Aorta (tissue), 5 donors: ENCODE measurements at regions not wholly inside any gene's neighbourhood (a gene's known extent, or its start where the extent isn't known, plus 50 kb on each side); places are given as distances from the start of the nearest gene placed in this dataset.

Source experiments
- ATAC-seq: fragments of 200-7000 bp; cut with Tn5 transposase; one replicate; pipeline ENCODE4 v1.9.1; 2022; ENCODE audit warnings: moderate library complexity; ENCODE audit not compliant: low FRiP score
- DNase-seq, 2 donors: peaks; one replicate each; pipeline ENCODE4 v3.0.0-alpha.2; 2020
- H3K27ac ChIP-seq, 2 donors: one replicate each; pipeline ENCODE4 v1.5.1; 2013; ENCODE audit warnings: low read length in 2 of 2, mild to moderate bottlenecking in 2 of 2, moderate library complexity in 2 of 2, control low read depth in 1 of 2, inconsistent platforms in 1 of 2, low read depth in 1 of 2
- H3K27me3 ChIP-seq, 2 donors: one replicate each; pipeline ENCODE4 v1.6.1; 2013; ENCODE audit warnings: control low read depth in 1 of 2, low read length in 1 of 2, mild to moderate bottlenecking in 1 of 2, moderate library complexity in 1 of 2; ENCODE audit not compliant: insufficient read depth in 2 of 2, control insufficient read depth in 1 of 2
- H3K36me3 ChIP-seq, 2 donors: one replicate each; pipeline ENCODE4 v1.6.1; 2013; ENCODE audit warnings: control low read depth in 1 of 2, low read length in 1 of 2, mild to moderate bottlenecking in 1 of 2; ENCODE audit not compliant: insufficient read depth in 2 of 2, control insufficient read depth in 1 of 2
- H3K4me1 ChIP-seq, 2 donors: one replicate each; pipeline ENCODE4 v1.6.1; 2013; ENCODE audit warnings: low read length in 2 of 2, control low read depth in 1 of 2, mild to moderate bottlenecking in 1 of 2, moderate library complexity in 1 of 2; ENCODE audit not compliant: insufficient read depth in 2 of 2, control insufficient read depth in 1 of 2
- H3K4me3 ChIP-seq, 2 donors: one replicate each; pipeline ENCODE4 v1.5.1; 2013; ENCODE audit warnings: low read length in 2 of 2, control low read depth in 1 of 2, mild to moderate bottlenecking in 1 of 2
- H3K9me3 ChIP-seq: one replicate; pipeline ENCODE4 v1.6.1; 2013; ENCODE audit warnings: mild to moderate bottlenecking, low read length; ENCODE audit not compliant: control insufficient read depth
- WGBS, 2 donors: extraction: QIAGEN DNeasy Blood & Tissue Kit; methylation state at CpG; one replicate each; pipeline ENCODE4 v1.1.7; 2013; 5-methylcytosine and 5-hydroxymethylcytosine counted together
- intact Hi-C, 2 donors: fragments of 100-400 bp; cut with DNase I; formaldehyde crosslinking; loops; one replicate each; pipeline versions ENCODE4 v1.14.2 to v1.15.0; 2022
- donor health status: healthy with polysubstance abuse.
- donor health status: Bipolar disorder and iron deficiency.
- donor health status: DM: no; HTN: no; CAD: no.
- donor health status: DM: no; HTN: no; CAD: no.
- donor health status: DM: yes; HTN: yes; CAD: no.

DNA sequence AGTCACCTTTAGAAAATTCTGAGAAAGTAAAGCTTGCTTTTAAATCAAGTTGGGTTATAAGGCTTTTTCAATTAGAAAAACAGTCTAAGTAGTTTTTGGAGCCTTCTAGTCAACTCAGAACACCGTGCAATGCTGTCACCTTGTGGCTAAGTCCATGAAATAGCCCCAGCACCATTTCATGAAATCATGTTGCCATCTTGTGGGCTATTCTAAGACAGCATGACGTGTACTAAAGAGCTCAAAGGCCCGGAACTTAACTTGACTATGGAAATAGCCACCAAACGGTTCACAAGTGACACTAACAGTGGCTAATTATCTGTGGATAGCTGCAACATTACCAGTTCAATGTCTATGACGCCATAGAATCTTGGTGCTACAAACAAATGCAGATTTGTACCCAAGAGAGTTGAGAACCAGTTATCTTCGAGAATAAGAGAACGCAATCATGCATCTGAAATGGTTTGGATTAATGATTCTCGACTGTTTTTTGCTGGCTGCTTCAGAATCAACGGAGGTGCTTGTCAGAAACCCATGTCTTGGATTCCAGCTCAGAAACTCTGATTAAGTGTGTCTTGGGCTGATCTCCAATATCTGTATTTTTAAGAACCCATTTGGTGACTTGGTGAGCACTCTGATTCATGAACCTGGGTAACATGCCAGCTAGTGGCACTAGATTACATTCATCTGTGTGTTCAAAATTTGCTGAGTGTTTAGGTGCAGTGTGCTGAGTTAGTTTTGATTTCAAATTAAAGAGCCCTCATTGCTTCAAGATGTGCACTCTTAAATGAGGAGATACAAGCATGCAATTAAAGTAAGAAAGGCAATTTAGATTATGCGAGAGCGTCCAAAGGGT lies 111.2 kb upstream of the MCTP2 start:
- DNase-seq = peak in 1 of 2 donors; percentile 65
- peak; percentile 94 for ATAC-seq
- Histone ChIP-seq H3K4me3 (no peak overlapping the region), H3K27me3 (no peaks in the 10 kb centered on the region), H3K4me1 (peaks cover 0 to 3% of the 10 kb centered on the region in 2 donors), H3K9me3 (no peaks in the 10 kb centered on the region), H3K27ac (no peak overlapping the region), H3K36me3 (no peaks in the 10 kb centered on the region)
- 27 to 32% methylated on average over 11 of the region's 11 CpGs for WGBS, 2 donors
- intact Hi-C loops = loop anchor here (10.0 kb wide), 2 partner anchors 125 to 1085 kb away; no protein-coding TSS in a partner anchor

GRCh38 chr15:94119298-94119811 lies 112.0 kb upstream of the MCTP2 start:
- intact Hi-C loops = loop anchor here in 1 of 2 donors (10.0 kb wide), 1 partner anchor 1085 kb away; no protein-coding TSS in a partner anchor
- peak in 1 of 2 donors; percentile 52 for DNase-seq

DNA sequence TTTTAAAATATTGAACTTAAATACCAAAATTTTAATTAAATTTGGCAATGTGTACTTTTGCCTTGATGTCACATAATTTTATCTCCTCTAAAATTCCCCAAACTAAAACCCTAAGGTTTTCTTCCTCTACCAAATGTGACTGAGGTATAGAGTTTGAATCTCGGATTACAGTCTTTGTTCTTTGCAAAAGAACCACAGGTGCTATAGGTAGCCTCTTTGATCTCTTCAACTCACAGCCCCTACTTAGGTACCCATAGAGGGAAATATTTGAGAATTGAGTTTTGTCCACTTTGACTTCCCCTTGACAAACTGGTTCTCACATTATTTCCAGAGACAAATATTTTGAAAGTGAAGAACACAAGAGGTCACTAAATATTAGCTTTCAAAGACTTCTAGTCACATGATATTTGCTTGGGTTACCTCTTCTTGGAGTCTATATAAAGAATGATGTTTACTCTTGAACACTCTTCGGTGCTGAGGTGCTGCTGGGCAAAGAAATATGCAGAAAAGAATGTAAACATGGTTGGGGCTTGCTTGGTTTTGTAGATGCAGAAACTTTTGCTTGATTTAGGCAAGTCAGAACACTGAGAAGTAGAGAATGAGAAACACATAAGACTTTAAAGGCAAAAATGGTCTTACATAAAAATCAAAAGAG lies 120.8 kb upstream of the MCTP2 start:
- Histone ChIP-seq H3K9me3 (no peaks in the 10 kb centered on the region), H3K27ac (no peak overlapping the region), H3K36me3 (no peaks in the 10 kb centered on the region), H3K27me3 (no peaks in the 10 kb centered on the region), H3K4me3 (no peak overlapping the region), H3K4me1 (no peaks in the 10 kb centered on the region)
- 48 to 50% methylated on average over 2 of the region's 2 CpGs for WGBS, 2 donors
- DNase-seq (no peak), ATAC-seq (no peak)
- intact Hi-C loops = loop anchor here in 1 of 2 donors (10.0 kb wide), 1 partner anchor 1076 kb away; no protein-coding TSS in a partner anchor

More at GRCh38 chr15:94119298-94119811, 112.0 kb upstream of the MCTP2 start:
- Histone ChIP-seq H3K4me3 (no peak overlapping the region), H3K9me3 (no peaks in the 10 kb centered on the region), H3K4me1 (peaks cover 0 to 3% of the 10 kb centered on the region in 2 donors), H3K27ac (no peak overlapping the region), H3K36me3 (no peaks in the 10 kb centered on the region), H3K27me3 (no peaks in the 10 kb centered on the region)
- WGBS, 2 donors = 4 to 11% methylated on average over 6 of the region's 6 CpGs
- ATAC-seq = peak; percentile 75

DNA sequence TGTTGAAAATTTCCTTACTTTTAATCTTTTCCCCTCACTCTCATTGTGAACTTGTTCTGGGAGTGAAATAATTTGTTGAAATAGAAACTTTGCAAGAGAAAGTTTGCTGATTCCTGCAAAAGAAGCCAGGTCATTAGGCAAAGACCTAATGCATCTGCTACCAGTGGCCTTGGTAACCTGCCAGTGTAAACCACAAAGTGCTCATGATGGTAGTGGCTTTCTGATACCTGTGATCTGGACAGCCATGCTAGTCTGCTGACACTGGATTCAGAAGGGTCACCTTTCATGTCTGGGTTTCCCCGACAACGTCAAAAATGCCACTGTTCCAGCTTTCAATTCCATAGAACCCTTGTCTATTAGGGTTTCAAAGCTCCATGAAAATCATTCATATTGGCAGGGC lies 123.7 kb upstream of the MCTP2 start:
- no peak for DNase-seq
- no peaks in the 10 kb centered on the region for H3K36me3 ChIP-seq
- no peaks in the 10 kb centered on the region for H3K27me3 ChIP-seq
- no peak overlapping the region for H3K4me3 ChIP-seq
- no peaks in the 10 kb centered on the region for H3K4me1 ChIP-seq
- intact Hi-C loops = no loop called here
- 98% methylated on average over 2 of the region's 2 CpGs for WGBS, 2 donors
- no peak overlapping the region for H3K27ac ChIP-seq
- ATAC-seq = no peak
- H3K9me3 ChIP-seq = no peaks in the 10 kb centered on the region

- intact Hi-C loops = no loop called here
- Histone ChIP-seq H3K4me3 (no peak overlapping the region), H3K27me3 (no peaks in the 10 kb centered on the region), H3K36me3 (no peaks in the 10 kb centered on the region), H3K27ac (no peak overlapping the region), H3K9me3 (no peaks in the 10 kb centered on the region), H3K4me1 (no peaks in the 10 kb centered on the region)
- ATAC-seq = no peak
- WGBS, 2 donors = 71 to 76% methylated on average over 4 of the region's 4 CpGs
- no peak for DNase-seq
These were observed 125.6 kb upstream of the MCTP2 start for GRCh38 chr15:94105760-94106159.

DNA sequence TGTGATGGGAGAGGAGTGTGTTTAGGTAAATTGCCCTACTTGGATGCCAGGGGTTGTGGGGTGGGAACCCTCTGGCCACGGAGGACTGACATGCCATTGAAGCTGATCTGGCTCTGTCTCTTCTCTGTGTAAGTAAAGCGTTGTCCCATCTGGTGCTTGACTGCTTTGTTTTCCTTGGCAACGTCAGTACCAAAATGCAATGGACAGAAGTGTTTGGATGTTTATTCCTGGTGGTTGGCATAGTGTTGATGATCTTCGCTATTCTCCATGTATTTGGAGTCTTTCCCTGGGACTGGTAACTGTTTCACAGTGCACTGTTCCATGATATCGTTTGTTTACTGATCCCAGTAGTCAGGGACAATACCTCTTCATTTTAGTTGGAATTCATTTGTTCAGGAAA lies 130.5 kb upstream of the MCTP2 start:
- intact Hi-C loops = no loop called here
- WGBS, 2 donors = 57 to 66% methylated on average over 5 of the region's 5 CpGs
- H3K27me3 ChIP-seq = no peaks in the 10 kb centered on the region
- DNase-seq (no peak), ATAC-seq (no peak)
- no peak overlapping the region for H3K27ac ChIP-seq
- no peaks in the 10 kb centered on the region for H3K4me1 ChIP-seq
- H3K36me3 ChIP-seq = no peaks in the 10 kb centered on the region
- H3K9me3 ChIP-seq = no peaks in the 10 kb centered on the region
- H3K4me3 ChIP-seq = no peak overlapping the region

DNA sequence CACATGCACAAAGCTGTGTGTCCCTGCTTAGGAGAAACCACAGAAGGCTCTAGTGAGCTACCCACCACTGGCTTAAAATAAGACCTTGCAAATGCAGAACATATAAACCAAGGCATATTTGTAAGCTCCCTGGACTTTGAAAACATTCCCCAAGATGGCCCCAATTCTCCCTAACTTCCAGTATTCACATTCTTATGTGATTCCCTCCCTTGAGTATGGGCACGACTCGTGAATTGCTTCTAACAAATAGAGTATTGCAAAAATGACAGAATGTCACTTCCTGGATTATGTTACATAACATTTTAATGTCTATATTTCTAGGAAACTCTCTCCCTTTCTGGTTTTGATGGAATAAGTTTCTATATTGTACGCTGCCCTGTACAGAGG lies 131.8 kb upstream of the MCTP2 start:
- 85% methylated on average over 3 of the region's 3 CpGs for WGBS, 2 donors
- H3K27ac ChIP-seq = no peak overlapping the region
- ATAC-seq = no peak
- H3K4me3 ChIP-seq = no peak overlapping the region
- no peaks in the 10 kb centered on the region for H3K27me3 ChIP-seq
- H3K36me3 ChIP-seq = no peaks in the 10 kb centered on the region
- no peaks in the 10 kb centered on the region for H3K4me1 ChIP-seq
- no peak for DNase-seq
- intact Hi-C loops = no loop called here
- no peaks in the 10 kb centered on the region for H3K9me3 ChIP-seq

DNA sequence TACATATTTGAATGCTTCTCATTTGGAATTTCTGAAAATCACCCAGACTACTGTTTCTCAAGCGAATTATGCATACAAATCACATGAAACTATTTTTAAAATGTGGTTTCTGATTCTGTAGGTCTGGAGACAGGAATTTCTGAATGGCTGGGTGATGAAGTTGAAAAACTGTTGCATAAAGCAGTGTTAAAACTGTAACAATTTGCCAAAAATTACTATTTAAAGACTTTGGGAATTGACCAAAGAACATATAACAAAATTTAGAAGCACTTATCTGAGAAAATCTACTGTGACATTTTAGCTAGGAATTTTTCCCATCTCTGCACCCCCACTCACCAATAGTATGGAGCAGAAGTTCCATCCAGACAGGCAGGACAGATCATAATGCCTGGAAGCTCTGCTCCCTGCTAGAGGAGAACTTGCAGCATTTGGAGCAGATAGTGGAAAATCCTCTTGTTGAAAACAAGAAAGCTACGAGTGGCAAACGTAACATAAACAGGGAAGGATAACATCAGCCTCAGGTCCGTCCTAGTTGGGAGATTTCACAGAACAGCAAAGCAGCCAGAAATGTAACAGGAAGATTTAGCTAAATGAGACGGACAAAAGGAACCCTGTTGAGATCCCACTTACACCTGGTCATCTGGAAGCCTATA lies 132.3 kb upstream of the MCTP2 start:
- DNase-seq (no peak), ATAC-seq (no peak)
- no peaks in the 10 kb centered on the region for H3K27me3 ChIP-seq
- H3K9me3 ChIP-seq = no peaks in the 10 kb centered on the region
- no peaks in the 10 kb centered on the region for H3K36me3 ChIP-seq
- no peak overlapping the region for H3K4me3 ChIP-seq
- no peaks in the 10 kb centered on the region for H3K4me1 ChIP-seq
- no peak overlapping the region for H3K27ac ChIP-seq
- WGBS, 2 donors = 7 to 12% methylated on average over 5 of the region's 5 CpGs
- intact Hi-C loops = no loop called here
